DOHH2 (cell line): ENCODE measurements at regions not wholly inside any gene's neighbourhood (a gene's known extent, or its start where the extent isn't known, plus 50 kb on each side); places are given as distances from the start of the nearest gene placed in this dataset.

Source experiments
- CTCF ChIP-seq: fragments of 200-600 bp; sonication (generic); IDR thresholded peaks from one replicate; pipeline ENCODE4 v1.5.1; 2014; ENCODE audit warnings: antibody characterized with exemption, mild to moderate bottlenecking, low read depth, low read length; ENCODE audit not compliant: poor library complexity, severe bottlenecking
- EZH2phosphoT487 ChIP-seq: fragments of 200-600 bp; sonication (generic); IDR thresholded peaks from 2 replicates; pipeline ENCODE4 v1.6.1; 2017; ENCODE audit warnings: borderline replicate concordance, mild to moderate bottlenecking, antibody characterized with exemption, low read length, moderate library complexity, mixed read lengths

- TF ChIP-seq CTCF, result no peak
- TF ChIP-seq EZH2phosphoT487, result no peak
These were observed 403.7 kb downstream of the BTG1 start for GRCh38 chr12:91741932-91742331.
